Endodermal cell (in vitro differentiated cells): ENCODE measurements at regions not wholly inside any gene's neighbourhood (a gene's known extent, or its start where the extent isn't known, plus 50 kb on each side); places are given as distances from the start of the nearest gene placed in this dataset.
"Not testable (repeated sequence)": the region's sequence is repeated elsewhere in the genome, so short reads cannot be mapped to it uniquely, and the experiment has no call there.

ENCODE experiments used
- DNase-seq: peaks from one replicate; pipeline ENCODE4 v3.0.0-alpha.2; 2017
- H3K27ac ChIP-seq: 2 replicates; pipeline ENCODE4 v1.5.1; 2013; ENCODE audit warnings: mild to moderate bottlenecking, low read depth, low read length, moderate library complexity
- H3K27me3 ChIP-seq: 2 replicates; pipeline ENCODE4 v1.6.1; 2013; ENCODE audit warnings: mild to moderate bottlenecking, low read length, moderate library complexity; ENCODE audit not compliant: insufficient read depth, control insufficient read depth, poor library complexity, severe bottlenecking
- H3K36me3 ChIP-seq: 2 replicates; pipeline ENCODE4 v1.7.0; 2013; ENCODE audit warnings: mild to moderate bottlenecking, low read length, moderate library complexity; ENCODE audit not compliant: control insufficient read depth, insufficient read depth
- H3K4me1 ChIP-seq: one replicate; pipeline ENCODE4 v1.7.0; 2013; ENCODE audit warnings: low read length; ENCODE audit not compliant: control insufficient read depth, insufficient read depth
- H3K4me3 ChIP-seq: 2 replicates; pipeline ENCODE4 v1.5.1; 2013; ENCODE audit warnings: mild to moderate bottlenecking, low read length, moderate library complexity
- H3K9ac ChIP-seq: 2 replicates; pipeline ENCODE4 v1.6.1; 2013; ENCODE audit warnings: mild to moderate bottlenecking, low read length, moderate library complexity; ENCODE audit not compliant: poor library complexity, severe bottlenecking; ENCODE audit errors: extremely low read depth
- H3K9me3 ChIP-seq: 2 replicates; pipeline ENCODE4 v1.6.1; 2013; ENCODE audit warnings: mild to moderate bottlenecking, low read length, moderate library complexity; ENCODE audit not compliant: control insufficient read depth
- H3K27ac Mint-ChIP-seq: 2 replicates; pipeline ENCODE4 v1.8.0; 2020; ENCODE audit warnings: mixed read lengths
- H3K27me3 Mint-ChIP-seq: 2 replicates; pipeline ENCODE4 v1.8.0; 2021; ENCODE audit warnings: mild to moderate bottlenecking, mixed read lengths; ENCODE audit not compliant: insufficient read depth
- H3K36me3 Mint-ChIP-seq: 2 replicates; pipeline ENCODE4 v1.8.0; 2020; ENCODE audit warnings: low read depth, mixed read lengths
- H3K4me1 Mint-ChIP-seq: 2 replicates; pipeline ENCODE4 v1.8.0; 2020; ENCODE audit warnings: mixed read lengths
- H3K4me3 Mint-ChIP-seq: 2 replicates; pipeline ENCODE4 v1.8.0; 2020; ENCODE audit warnings: mild to moderate bottlenecking, moderate library complexity, mixed read lengths
- H3K9me3 Mint-ChIP-seq: 2 replicates; pipeline ENCODE4 v1.8.0; 2020; ENCODE audit warnings: mild to moderate bottlenecking, mixed read lengths
- WGBS, 2 experiments: methylation state at CpG; one replicate each; pipeline versions ENCODE4 v1.1.5 to v1.1.7; 2013; ENCODE audit warnings: missing lambda C conversion rate in 2 of 2, mixed read lengths in 1 of 2; ENCODE audit not compliant: insufficient coverage in 1 of 2, insufficient read length in 1 of 2; 5-methylcytosine and 5-hydroxymethylcytosine counted together

- H3K27ac Mint-ChIP-seq, H3K4me1 Mint-ChIP-seq, H3K9ac ChIP-seq, H3K27ac ChIP-seq, H3K36me3 Mint-ChIP-seq, H3K36me3 ChIP-seq, H3K27me3 Mint-ChIP-seq, H3K27me3 ChIP-seq, H3K4me1 ChIP-seq, DNase-seq, H3K4me3 Mint-ChIP-seq, H3K9me3 ChIP-seq, H3K4me3 ChIP-seq: not testable (repeated sequence)
- WGBS, 2 experiments = 87 to 91% methylated on average over 19 to 49 of the region's 49 CpGs
- peaks cover 26% of the 10 kb centered on the region for H3K9me3 Mint-ChIP-seq
Observed at GRCh38 chr5:50607953-50608705, 58.3 kb upstream of the PARP8 start.

DNA sequence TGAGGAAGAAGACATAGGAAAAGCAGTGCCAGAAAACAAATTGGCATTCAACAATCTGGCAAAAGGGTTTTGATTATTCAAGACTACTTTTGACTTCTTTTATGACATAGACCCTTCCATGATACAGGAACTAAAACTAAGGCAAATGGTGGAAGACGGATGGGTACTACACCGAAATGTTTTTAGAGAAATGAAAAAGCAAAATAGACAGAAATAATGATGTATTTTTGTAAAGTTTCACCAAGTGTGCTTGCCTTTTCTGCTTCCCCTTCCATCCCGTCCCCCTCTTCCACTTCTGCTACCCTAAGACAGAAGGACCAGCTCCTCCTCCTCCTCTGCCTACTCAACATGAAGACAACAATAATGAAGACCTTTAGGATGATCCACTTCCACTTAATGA, 53.4 kb upstream of the PARP8 start:
- not testable (repeated sequence) for H3K4me3 ChIP-seq, H3K4me1 Mint-ChIP-seq, H3K4me1 ChIP-seq, H3K36me3 ChIP-seq, H3K27me3 Mint-ChIP-seq, H3K9ac ChIP-seq, H3K9me3 ChIP-seq, H3K27ac ChIP-seq, H3K27me3 ChIP-seq, H3K4me3 Mint-ChIP-seq, H3K27ac Mint-ChIP-seq, H3K36me3 Mint-ChIP-seq, DNase-seq
- WGBS, 2 experiments = 87 to 100% methylated on average over 1 to 3 of the region's 3 CpGs
- H3K9me3 Mint-ChIP-seq = peaks cover 19% of the 10 kb centered on the region
